HepG2 (cell line): ENCODE measurements at regions not wholly inside any gene's neighbourhood (a gene's known extent, or its start where the extent isn't known, plus 50 kb on each side); places are given as distances from the start of the nearest gene placed in this dataset.

Experiments
- ATAC-seq: fragments of 200-7000 bp; cut with Tn5 transposase; 3 replicates; pipeline ENCODE4 v1.9.1; 2020; ENCODE audit warnings: mild to moderate bottlenecking, moderate library complexity
- BruUV-seq: library from RNA; stranded (reverse); fragments of 400-500 nt; replicated peaks from 2 replicates; lab custom pipeline; 2021; lab: Mats Ljungman, UMichigan
- CTCF ChIA-PET: fragments of 300-600 bp; formaldehyde crosslinking; extraction: SDS; loops from one replicate; lab custom pipeline; 2021; ENCODE audit warnings: low total read pairs, inconsistent platforms, low intra/inter-chr PET ratio; lab: Yijun Ruan, JAX
- POLR2A ChIA-PET: fragments of 350-600 bp; sonication (Branson Sonifier 250); formaldehyde crosslinking; loops from one replicate; lab custom pipeline; 2020; ENCODE audit warnings: antibody characterized with exemption, inconsistent platforms; lab: Yijun Ruan, JAX
- DNase-seq: peaks from one replicate; pipeline ENCODE4 v3.0.0-alpha.2; 2015; ENCODE audit warnings: low spot score
- FAIRE-seq: peaks from 3 replicates; lab custom pipeline; 2011; peaks lifted over from hg19 to GRCh38; lab: Jason Lieb, UNC
- H2AFZ ChIP-seq: one replicate; pipeline ENCODE4 v1.6.1; 2011; ENCODE audit warnings: low read length, inconsistent platforms
- H3K27ac ChIP-seq: fragments of 300-600 bp; 3 replicates; pipeline ENCODE4 v1.8.0; 2011; ENCODE audit warnings: mixed run types, mild to moderate bottlenecking, mixed read lengths, low read length, inconsistent platforms; ENCODE audit not compliant: insufficient read depth; ENCODE audit errors: extremely low read length
- H3K27me3 ChIP-seq, 2 experiments: fragments of 200-600 bp in 1 of 2; 2 replicates in 1 of 2; 3 replicates in 1 of 2; pipeline versions ENCODE4 v1.6.0 to v1.8.0; 2011; ENCODE audit warnings: low read length in 2 of 2, mild to moderate bottlenecking in 2 of 2, moderate library complexity in 2 of 2, inconsistent platforms in 1 of 2; ENCODE audit not compliant: insufficient read depth in 2 of 2, control insufficient read depth in 1 of 2
- H3K36me3 ChIP-seq, 2 experiments: fragments of 200-600 bp in 1 of 2; replicated peaks in 1 of 2; 2 replicates in 1 of 2; 3 replicates in 1 of 2; pipeline versions ENCODE4 v1.5.1 to v1.8.0; 2011; ENCODE audit warnings: low read length in 2 of 2, inconsistent platforms in 1 of 2; ENCODE audit not compliant: insufficient read depth in 2 of 2, control insufficient read depth in 1 of 2
- H3K4me1 ChIP-seq: 2 replicates; pipeline ENCODE4 v1.5.1; 2012; ENCODE audit warnings: low read length, inconsistent platforms; ENCODE audit not compliant: insufficient read depth
- H3K4me2 ChIP-seq: 2 replicates; pipeline ENCODE4 v1.6.0; 2011; ENCODE audit warnings: low read depth, low read length, inconsistent platforms
- H3K4me3 ChIP-seq, 3 experiments: fragments of 200-600 bp in 1 of 3; sonication (generic), shearing (Covaris generic) in 1 of 3; replicated peaks in 1 of 3; 2 replicates each; pipeline ENCODE4 v1.5.1; 2011 to 2016; ENCODE audit warnings: low read length in 3 of 3, inconsistent platforms in 2 of 3, low read depth in 2 of 3, mild to moderate bottlenecking in 2 of 3, control low read depth in 1 of 3, mixed read lengths in 1 of 3; ENCODE audit not compliant: insufficient read depth in 1 of 3
- H3K79me2 ChIP-seq: one replicate; pipeline ENCODE4 v1.6.1; 2011; ENCODE audit warnings: low read length, inconsistent platforms; ENCODE audit not compliant: insufficient read depth
- H3K9ac ChIP-seq: 2 replicates; pipeline ENCODE4 v1.6.0; 2011; ENCODE audit warnings: mild to moderate bottlenecking, low read depth, low read length, inconsistent platforms; ENCODE audit not compliant: insufficient read depth
- H3K9me3 ChIP-seq: 2 replicates; pipeline ENCODE4 v1.5.1; 2012; ENCODE audit warnings: mild to moderate bottlenecking, low read length
- H4K20me1 ChIP-seq: 2 replicates; pipeline ENCODE4 v1.6.0; 2011; ENCODE audit warnings: inconsistent platforms, mild to moderate bottlenecking, low read length, moderate library complexity; ENCODE audit not compliant: insufficient read depth
- GABPA ChIP-seq, 2 experiments: IDR thresholded peaks; 2 replicates each; pipeline ENCODE4 v1.6.1; 2011 to 2016; ENCODE audit warnings: low read depth in 2 of 2, low read length in 1 of 2, missing biosample characterization in 1 of 2, missing genetic modification characterization in 1 of 2
- IKZF1 ChIP-seq: fragments of 450-650 bp; IDR thresholded peaks from 2 replicates; pipeline ENCODE4 v1.7.1; 2016
- JUN ChIP-seq: sonication (generic); formaldehyde crosslinking; IDR thresholded peaks from 2 replicates; pipeline ENCODE4 v1.4.0; 2020; ENCODE audit warnings: mild to moderate bottlenecking, missing genetic modification reagents
- KAT7 ChIP-seq: IDR thresholded peaks from 2 replicates; pipeline ENCODE4 v1.6.1; 2018; ENCODE audit warnings: borderline replicate concordance, missing compliant biosample characterization
- NFKB2 ChIP-seq: sonication (generic); formaldehyde crosslinking; IDR thresholded peaks from 2 replicates; pipeline ENCODE4 v1.4.0; 2020; ENCODE audit warnings: missing genetic modification reagents, borderline replicate concordance
- RARG ChIP-seq: sonication (generic); formaldehyde crosslinking; IDR thresholded peaks from 2 replicates; pipeline ENCODE4 v1.4.0; 2020; ENCODE audit warnings: low read depth, mild to moderate bottlenecking, missing genetic modification reagents
- ZBTB42 ChIP-seq: sonication (generic); formaldehyde crosslinking; IDR thresholded peaks from 2 replicates; pipeline ENCODE4 v1.5.0; 2020; ENCODE audit warnings: mild to moderate bottlenecking, missing genetic modification reagents
- ZBTB7B ChIP-seq: sonication (generic); formaldehyde crosslinking; IDR thresholded peaks from 2 replicates; pipeline ENCODE4 v1.4.0; 2020; ENCODE audit warnings: missing genetic modification reagents
- ZFX ChIP-seq: sonication (generic); formaldehyde crosslinking; IDR thresholded peaks from 2 replicates; pipeline ENCODE4 v1.4.0; 2020; ENCODE audit warnings: mild to moderate bottlenecking, low read depth, missing genetic modification reagents, moderate library complexity
- ZNF136 ChIP-seq: sonication (generic); formaldehyde crosslinking; IDR thresholded peaks from 2 replicates; pipeline ENCODE4 v1.8.1; 2022; ENCODE audit warnings: low read depth, mild to moderate bottlenecking, moderate library complexity, missing genetic modification reagents
- ZNF343 ChIP-seq: sonication (generic); formaldehyde crosslinking; IDR thresholded peaks from 2 replicates; pipeline ENCODE4 v1.4.0; 2020; ENCODE audit warnings: mild to moderate bottlenecking, missing genetic modification reagents
- ZNF513 ChIP-seq: sonication (generic); formaldehyde crosslinking; conservative IDR thresholded peaks from 2 replicates; pipeline ENCODE4 v1.5.0; 2020; ENCODE audit warnings: missing genetic modification reagents
- WGBS: methylation state at CpG from one replicate; pipeline ENCODE4 v1.1.6; 2017; ENCODE audit warnings: low lambda C conversion rate; 5-methylcytosine and 5-hydroxymethylcytosine counted together
- in situ Hi-C: cut with HindIII; loops from 2 replicates; pipeline ENCODE4 v1.10.0; 2017; ENCODE audit warnings: low pct_unique_long_range_greater_than_20kb; ENCODE audit not compliant: extremely low pct_ligation_motif_present
- intact Hi-C: fragments of 100-400 bp; cut with micrococcal nuclease; formaldehyde crosslinking; loops from one replicate; pipeline ENCODE4 v1.10.0; 2022; ENCODE audit not compliant: unreplicated experiment
- TF ChIP-seq, protein P1 (sequence below): sonication (generic); formaldehyde crosslinking; IDR thresholded peaks from 2 replicates; pipeline ENCODE4 v1.8.1; 2022; ENCODE audit warnings: low read depth, mild to moderate bottlenecking, missing genetic modification reagents
- TF ChIP-seq, protein P2 (sequence below): sonication (generic); formaldehyde crosslinking; IDR thresholded peaks from 2 replicates; pipeline ENCODE4 v1.4.0; 2020; ENCODE audit warnings: missing genetic modification reagents

DNA sequence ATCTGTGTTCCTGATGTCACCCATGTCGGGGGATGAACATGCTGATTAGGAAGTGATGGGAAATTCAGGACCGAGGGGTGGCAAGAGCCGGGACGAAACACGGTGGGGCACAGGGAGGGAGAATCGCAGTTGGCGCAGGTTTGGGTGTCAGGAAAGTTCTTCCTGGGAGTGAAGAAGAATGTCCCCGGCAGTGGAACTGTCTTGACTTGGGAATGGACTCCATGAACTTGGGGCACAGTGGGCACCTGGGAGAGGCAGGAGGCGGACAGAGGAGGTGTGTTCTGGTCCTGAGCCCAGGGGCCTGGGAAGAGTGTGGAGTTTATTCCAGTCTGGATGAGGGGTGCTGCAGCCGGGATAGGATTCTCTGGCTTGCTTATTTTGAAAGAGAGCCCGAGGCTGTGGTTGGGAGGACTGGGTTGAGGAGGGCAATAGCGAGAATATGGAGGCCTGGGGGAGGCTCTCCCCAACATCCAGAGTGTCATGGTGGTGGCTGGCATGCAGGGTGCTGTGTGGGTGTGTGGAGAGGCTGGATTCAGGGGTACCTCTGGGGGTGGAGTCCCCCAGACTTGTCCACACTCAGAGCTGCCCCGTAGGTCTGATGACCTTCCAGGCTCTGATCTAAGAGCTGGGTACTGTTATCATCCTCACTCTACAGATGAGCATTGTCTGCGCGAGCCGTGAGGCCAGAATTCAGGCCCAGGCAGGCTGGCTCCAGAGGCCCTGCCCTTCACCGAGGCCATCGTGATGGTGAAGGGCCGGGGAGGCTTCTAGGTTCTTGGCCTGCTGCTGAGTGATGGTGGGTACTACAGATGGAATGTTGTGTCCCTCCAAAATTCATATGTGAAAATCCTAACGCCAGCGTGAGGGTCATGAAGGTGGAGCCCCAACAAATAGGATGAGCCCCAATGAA, 274.5 kb upstream of the C1orf174 start:
- Histone ChIP-seq H4K20me1 (no peaks in the 10 kb centered on the region), H3K4me3 (no peak overlapping the region), H2AFZ (no peak overlapping the region), H3K27me3 (peaks cover 1 to 30% of the 10 kb centered on the region in 2 experiments), H3K4me1 (peaks cover 9% of the 10 kb centered on the region), H3K27ac (no peak overlapping the region), H3K36me3 (no peaks in the 10 kb centered on the region), H3K79me2 (no peaks in the 10 kb centered on the region), H3K4me2 (no peak overlapping the region), H3K9me3 (no peaks in the 10 kb centered on the region), H3K9ac (no peak overlapping the region)
- TF ChIP-seq, protein P1, sequence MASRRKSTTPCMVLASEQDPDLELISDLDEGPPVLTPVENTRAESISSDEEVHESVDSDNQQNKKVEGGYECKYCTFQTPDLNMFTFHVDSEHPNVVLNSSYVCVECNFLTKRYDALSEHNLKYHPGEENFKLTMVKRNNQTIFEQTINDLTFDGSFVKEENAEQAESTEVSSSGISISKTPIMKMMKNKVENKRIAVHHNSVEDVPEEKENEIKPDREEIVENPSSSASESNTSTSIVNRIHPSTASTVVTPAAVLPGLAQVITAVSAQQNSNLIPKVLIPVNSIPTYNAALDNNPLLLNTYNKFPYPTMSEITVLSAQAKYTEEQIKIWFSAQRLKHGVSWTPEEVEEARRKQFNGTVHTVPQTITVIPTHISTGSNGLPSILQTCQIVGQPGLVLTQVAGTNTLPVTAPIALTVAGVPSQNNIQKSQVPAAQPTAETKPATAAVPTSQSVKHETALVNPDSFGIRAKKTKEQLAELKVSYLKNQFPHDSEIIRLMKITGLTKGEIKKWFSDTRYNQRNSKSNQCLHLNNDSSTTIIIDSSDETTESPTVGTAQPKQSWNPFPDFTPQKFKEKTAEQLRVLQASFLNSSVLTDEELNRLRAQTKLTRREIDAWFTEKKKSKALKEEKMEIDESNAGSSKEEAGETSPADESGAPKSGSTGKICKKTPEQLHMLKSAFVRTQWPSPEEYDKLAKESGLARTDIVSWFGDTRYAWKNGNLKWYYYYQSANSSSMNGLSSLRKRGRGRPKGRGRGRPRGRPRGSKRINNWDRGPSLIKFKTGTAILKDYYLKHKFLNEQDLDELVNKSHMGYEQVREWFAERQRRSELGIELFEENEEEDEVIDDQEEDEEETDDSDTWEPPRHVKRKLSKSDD (CRISPR knock-in tag): no peak
- TF ChIP-seq RARG (CRISPR knock-in tag): no peak
- no peak for TF ChIP-seq JUN (CRISPR knock-in tag)
- TF ChIP-seq, protein P2, sequence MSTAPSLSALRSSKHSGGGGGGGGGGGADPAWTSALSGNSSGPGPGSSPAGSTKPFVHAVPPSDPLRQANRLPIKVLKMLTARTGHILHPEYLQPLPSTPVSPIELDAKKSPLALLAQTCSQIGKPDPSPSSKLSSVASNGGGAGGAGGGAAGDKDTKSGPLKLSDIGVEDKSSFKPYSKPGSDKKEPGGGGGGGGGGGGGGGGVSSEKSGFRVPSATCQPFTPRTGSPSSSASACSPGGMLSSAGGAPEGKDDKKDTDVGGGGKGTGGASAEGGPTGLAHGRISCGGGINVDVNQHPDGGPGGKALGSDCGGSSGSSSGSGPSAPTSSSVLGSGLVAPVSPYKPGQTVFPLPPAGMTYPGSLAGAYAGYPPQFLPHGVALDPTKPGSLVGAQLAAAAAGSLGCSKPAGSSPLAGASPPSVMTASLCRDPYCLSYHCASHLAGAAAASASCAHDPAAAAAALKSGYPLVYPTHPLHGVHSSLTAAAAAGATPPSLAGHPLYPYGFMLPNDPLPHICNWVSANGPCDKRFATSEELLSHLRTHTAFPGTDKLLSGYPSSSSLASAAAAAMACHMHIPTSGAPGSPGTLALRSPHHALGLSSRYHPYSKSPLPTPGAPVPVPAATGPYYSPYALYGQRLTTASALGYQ (CRISPR knock-in tag): no peak
- no peak for TF ChIP-seq KAT7 (CRISPR knock-in tag)
- no peak for TF ChIP-seq ZNF513
- TF ChIP-seq NFKB2 (CRISPR knock-in tag): no peak
- TF ChIP-seq ZBTB42: no peak
- TF ChIP-seq ZNF136 (CRISPR knock-in tag): no peak
- TF ChIP-seq ZFX (CRISPR knock-in tag): no peak
- TF ChIP-seq IKZF1: no peak
- TF ChIP-seq ZBTB7B: no peak
- no peak for TF ChIP-seq GABPA (IDR thresholded peaks at IDR 0.05; ENCODE audit: low read depth, low read length)
- no peak for TF ChIP-seq GABPA (CRISPR knock-in tag; IDR thresholded peaks at IDR 0.05; ENCODE audit: low read depth)
- no peak for TF ChIP-seq ZNF343 (CRISPR knock-in tag)
- FAIRE-seq (no peak), ATAC-seq (no peak), DNase-seq (no peak)
- no TSS peak for BruUV-seq
- 65% methylated on average over 14 of the region's 21 CpGs for WGBS
- ChIA-PET CTCF (no interaction called here), POLR2A (no interaction called here)
- in situ Hi-C loops (loop anchor here (5.0 kb wide), 1 partner anchor 413 kb away; no protein-coding TSS in a partner anchor), intact Hi-C loops (loop anchor here (10.0 kb wide), 2 partner anchors 420 to 650 kb away; no protein-coding TSS in a partner anchor)
